Neuronal stem cell (in vitro differentiated cells): ENCODE measurements at regions not wholly inside any gene's neighbourhood (a gene's known extent, or its start where the extent isn't known, plus 50 kb on each side); places are given as distances from the start of the nearest gene placed in this dataset.

ENCODE experiments used
- DNase-seq: peaks from one replicate; pipeline ENCODE4 v3.0.0-alpha.2; 2013; ENCODE audit warnings: low spot score
- H2AFZ ChIP-seq: one replicate; pipeline ENCODE4 v1.6.1; 2013; ENCODE audit warnings: mild to moderate bottlenecking, low read length, inconsistent platforms
- H2AK5ac ChIP-seq: 2 replicates; pipeline ENCODE4 v1.6.1; 2013; ENCODE audit warnings: low read depth, mild to moderate bottlenecking, inconsistent platforms, low read length, moderate library complexity, mixed read lengths
- H2BK120ac ChIP-seq: 2 replicates; pipeline ENCODE4 v1.6.1; 2013; ENCODE audit warnings: low read depth, mild to moderate bottlenecking, inconsistent platforms, low read length, moderate library complexity, mixed read lengths
- H2BK12ac ChIP-seq: one replicate; pipeline ENCODE4 v1.6.1; 2013; ENCODE audit warnings: low read length, inconsistent platforms
- H2BK15ac ChIP-seq: 2 replicates; pipeline ENCODE4 v1.6.1; 2013; ENCODE audit warnings: mild to moderate bottlenecking, low read length, inconsistent platforms, mixed read lengths
- H2BK5ac ChIP-seq: one replicate; pipeline ENCODE4 v1.6.1; 2013; ENCODE audit warnings: inconsistent platforms, mild to moderate bottlenecking, low read length, moderate library complexity
- H3K14ac ChIP-seq: one replicate; pipeline ENCODE4 v1.6.1; 2013; ENCODE audit warnings: low read length, inconsistent platforms
- H3K18ac ChIP-seq: 2 replicates; pipeline ENCODE4 v1.6.1; 2013; ENCODE audit warnings: low read length, inconsistent platforms
- H3K23ac ChIP-seq: 2 replicates; pipeline ENCODE4 v1.6.1; 2013; ENCODE audit warnings: low read depth, mild to moderate bottlenecking, mixed read lengths, low read length, inconsistent platforms; ENCODE audit not compliant: poor library complexity
- H3K27ac ChIP-seq: replicated peaks from 3 replicates; pipeline ENCODE4 v1.5.1; 2013; ENCODE audit warnings: low read length, inconsistent platforms
- H3K27me3 ChIP-seq, 3 experiments: 2 replicates each; pipeline ENCODE4 v1.6.1; 2013; ENCODE audit warnings: low read length in 3 of 3, mild to moderate bottlenecking in 2 of 3, inconsistent platforms in 1 of 3, low read depth in 1 of 3, mixed read lengths in 1 of 3, moderate library complexity in 1 of 3; ENCODE audit not compliant: control insufficient read depth in 3 of 3, insufficient read depth in 3 of 3
- H3K36me3 ChIP-seq, 2 donors: replicated peaks in 1 of 2; 2 replicates each; pipeline ENCODE4 v1.6.1; 2013; ENCODE audit warnings: low read length in 2 of 2; ENCODE audit not compliant: control insufficient read depth in 2 of 2, insufficient read depth in 2 of 2
- H3K4ac ChIP-seq: 2 replicates; pipeline ENCODE4 v1.6.1; 2013; ENCODE audit warnings: inconsistent platforms, mild to moderate bottlenecking, low read length, moderate library complexity
- H3K4me1 ChIP-seq, 2 donors: 1 replicate in 1 of 2; 2 replicates in 1 of 2; pipeline ENCODE4 v1.6.1; 2013; ENCODE audit warnings: low read length in 2 of 2, low read depth in 1 of 2; ENCODE audit not compliant: control insufficient read depth in 2 of 2, insufficient read depth in 1 of 2
- H3K4me2 ChIP-seq: one replicate; pipeline ENCODE4 v1.6.1; 2013; ENCODE audit warnings: mild to moderate bottlenecking, low read length, inconsistent platforms; ENCODE audit not compliant: insufficient read depth, poor library complexity, severe bottlenecking
- H3K4me3 ChIP-seq, 2 donors: 2 replicates each; pipeline ENCODE4 v1.5.1; 2013; ENCODE audit warnings: low read length in 2 of 2, mild to moderate bottlenecking in 2 of 2, inconsistent platforms in 1 of 2, moderate library complexity in 1 of 2
- H3K79me1 ChIP-seq: one replicate; pipeline ENCODE4 v1.6.1; 2013; ENCODE audit warnings: low read depth, mild to moderate bottlenecking, inconsistent platforms, low read length, moderate library complexity
- H3K9ac ChIP-seq: one replicate; pipeline ENCODE4 v1.6.1; 2013; ENCODE audit warnings: mild to moderate bottlenecking, low read depth, low read length, inconsistent platforms; ENCODE audit not compliant: poor library complexity
- H3K9me3 ChIP-seq, 2 donors: replicated peaks in 1 of 2; 2 replicates each; pipeline versions ENCODE3 to v1.6.1; 2013; ENCODE audit warnings: low read length in 2 of 2, mild to moderate bottlenecking in 2 of 2, inconsistent platforms in 1 of 2, low read depth in 1 of 2, mixed read lengths in 1 of 2, moderate library complexity in 1 of 2; ENCODE audit not compliant: control insufficient read depth in 2 of 2, insufficient read depth in 1 of 2
- H4K8ac ChIP-seq: one replicate; pipeline ENCODE4 v1.6.1; 2013; ENCODE audit warnings: low read depth, mild to moderate bottlenecking, inconsistent platforms, low read length, moderate library complexity
- H4K91ac ChIP-seq: one replicate; pipeline ENCODE4 v1.6.1; 2013; ENCODE audit warnings: low read length, low read depth, mild to moderate bottlenecking, inconsistent platforms; ENCODE audit not compliant: poor library complexity
- WGBS, 2 donors: extraction: QIAGEN DNeasy Blood & Tissue Kit; methylation state at CpG; one replicate each; pipeline ENCODE4 v1.1.7; 2013; ENCODE audit warnings: missing lambda C conversion rate in 2 of 2, mixed read lengths in 1 of 2; ENCODE audit not compliant: insufficient read length in 2 of 2, insufficient replicate concordance in 1 of 2; ENCODE audit errors: extremely low coverage in 2 of 2; 5-methylcytosine and 5-hydroxymethylcytosine counted together

GRCh38 chr20:4472906-4473305 lies 213.3 kb upstream of the PRNP start:
- Histone ChIP-seq H3K9me3 (no peaks in the 10 kb centered on the region), H3K4me3 (no peak overlapping the region), H3K23ac (no peak overlapping the region), H3K27ac (no peak overlapping the region), H4K91ac (no peak overlapping the region), H2AFZ (no peak overlapping the region), H2BK120ac (no peak overlapping the region), H3K14ac (no peak overlapping the region), H3K18ac (no peak overlapping the region), H2BK12ac (no peak overlapping the region), H2BK5ac (no peak overlapping the region), H3K9ac (no peak overlapping the region), H2BK15ac (no peak overlapping the region), H4K8ac (no peak overlapping the region), H3K36me3 (no peaks in the 10 kb centered on the region), H3K79me1 (no peaks in the 10 kb centered on the region), H3K27me3 (no peaks in the 10 kb centered on the region), H2AK5ac (no peak overlapping the region), H3K4ac (no peak overlapping the region), H3K4me2 (no peak overlapping the region), H3K4me1 (no peaks in the 10 kb centered on the region)
- no peak for DNase-seq
- no CpG with 5 or more reads among the region's 2 CpGs for WGBS, 2 donors

- Histone ChIP-seq H3K9ac (no peak overlapping the region), H3K36me3 (no peaks in the 10 kb centered on the region), H3K27me3 (peaks cover 0 to 2% (median 0%) of the 10 kb centered on the region in 3 experiments), H2BK5ac (no peak overlapping the region), H3K4me2 (no peak overlapping the region), H3K4me3 (no peak overlapping the region), H2AK5ac (no peak overlapping the region), H3K14ac (no peak overlapping the region), H2BK15ac (no peak overlapping the region), H3K9me3 (no peaks in the 10 kb centered on the region), H3K27ac (no peak overlapping the region), H2BK120ac (no peak overlapping the region), H4K91ac (no peak overlapping the region), H3K4me1 (no peaks in the 10 kb centered on the region), H2BK12ac (no peak overlapping the region), H3K79me1 (no peaks in the 10 kb centered on the region), H4K8ac (no peak overlapping the region), H3K23ac (no peak overlapping the region), H3K18ac (no peak overlapping the region), H3K4ac (no peak overlapping the region), H2AFZ (no peak overlapping the region)
- no peak for DNase-seq
- WGBS, 2 donors: no CpG with 5 or more reads among the region's 4 CpGs
Observed at GRCh38 chr20:4471221-4471620, 215.0 kb upstream of the PRNP start.

GRCh38 chr20:4470375-4470774 lies 215.9 kb upstream of the PRNP start:
- H3K14ac ChIP-seq: no peak overlapping the region
- no peak overlapping the region for H2BK120ac ChIP-seq
- no peaks in the 10 kb centered on the region for H3K79me1 ChIP-seq
- H3K4ac ChIP-seq: no peak overlapping the region
- H3K9ac ChIP-seq: no peak overlapping the region
- H3K4me1 ChIP-seq: no peaks in the 10 kb centered on the region
- no peaks in the 10 kb centered on the region for H3K36me3 ChIP-seq
- no peak overlapping the region for H3K27ac ChIP-seq
- no peak overlapping the region for H2AFZ ChIP-seq
- H3K4me3 ChIP-seq: no peak overlapping the region
- no peak overlapping the region for H3K18ac ChIP-seq
- H4K91ac ChIP-seq: no peak overlapping the region
- H2BK5ac ChIP-seq: no peak overlapping the region
- no peak overlapping the region for H3K4me2 ChIP-seq
- no peaks in the 10 kb centered on the region for H3K9me3 ChIP-seq
- H2BK15ac ChIP-seq: no peak overlapping the region
- no CpG with 5 or more reads among the region's 3 CpGs for WGBS, 2 donors
- no peak overlapping the region for H2BK12ac ChIP-seq
- peaks cover 0 to 2% (median 0%) of the 10 kb centered on the region in 3 experiments for H3K27me3 ChIP-seq
- DNase-seq: no peak
- H3K23ac ChIP-seq: no peak overlapping the region
- no peak overlapping the region for H4K8ac ChIP-seq
- H2AK5ac ChIP-seq: no peak overlapping the region

GRCh38 chr20:4469910-4470309 lies 216.3 kb upstream of the PRNP start:
- no peaks in the 10 kb centered on the region for H3K79me1 ChIP-seq
- no peak overlapping the region for H4K8ac ChIP-seq
- DNase-seq: no peak
- H3K9me3 ChIP-seq: no peaks in the 10 kb centered on the region
- H3K4me1 ChIP-seq: no peaks in the 10 kb centered on the region
- peaks cover 0 to 2% (median 0%) of the 10 kb centered on the region in 3 experiments for H3K27me3 ChIP-seq
- H2BK120ac ChIP-seq: no peak overlapping the region
- H3K9ac ChIP-seq: no peak overlapping the region
- no peak overlapping the region for H2AK5ac ChIP-seq
- H4K91ac ChIP-seq: no peak overlapping the region
- no peak overlapping the region for H3K4ac ChIP-seq
- no peak overlapping the region for H2BK5ac ChIP-seq
- no peak overlapping the region for H3K14ac ChIP-seq
- H3K27ac ChIP-seq: no peak overlapping the region
- H3K4me2 ChIP-seq: no peak overlapping the region
- H3K36me3 ChIP-seq: no peaks in the 10 kb centered on the region
- WGBS, 2 donors: no CpG with 5 or more reads among the region's 4 CpGs
- no peak overlapping the region for H3K18ac ChIP-seq
- no peak overlapping the region for H2BK15ac ChIP-seq
- no peak overlapping the region for H3K4me3 ChIP-seq
- H3K23ac ChIP-seq: no peak overlapping the region
- H2AFZ ChIP-seq: no peak overlapping the region
- no peak overlapping the region for H2BK12ac ChIP-seq
